ENCODE measurements at regions not wholly inside any gene's neighbourhood (a gene's known extent, or its start where the extent isn't known, plus 50 kb on each side); places are given as distances from the start of the nearest gene placed in this dataset.
A peak's percentile ranks its signal among the peaks of the same experiment; 100 is the strongest.

- Histone ChIP-seq H3K4me3 (ENCODE audit: low read depth, low read length) (no peak overlapping the region), H3K36me3 (ENCODE audit: control insufficient read depth, insufficient read depth, low read length) (no peaks in the 10 kb centered on the region), H3K27me3 (ENCODE audit: control insufficient read depth, insufficient read depth, low read length) (no peaks in the 10 kb centered on the region)
- no peak for DNase-seq (ENCODE audit: low read depth)
- TF ChIP-seq CTCF (IDR thresholded peaks at IDR 0.05; ENCODE audit: insufficient read depth, low read length, poor library complexity, severe bottlenecking): no peak
These were observed 609.9 kb upstream of the ACO1 start for GRCh38 chr9:31774571-31774970.

- H3K4me3 ChIP-seq (ENCODE audit: low read depth, low read length): no peak overlapping the region
- TF ChIP-seq CTCF (IDR thresholded peaks at IDR 0.05; ENCODE audit: insufficient read depth, low read length, poor library complexity, severe bottlenecking): no peak
- H3K36me3 ChIP-seq (ENCODE audit: control insufficient read depth, insufficient read depth, low read length): no peaks in the 10 kb centered on the region
- no peak for DNase-seq (ENCODE audit: low read depth)
- H3K27me3 ChIP-seq (ENCODE audit: control insufficient read depth, insufficient read depth, low read length): no peaks in the 10 kb centered on the region
These were observed 608.0 kb upstream of the ACO1 start for GRCh38 chr9:31776471-31776870.

- TF ChIP-seq CTCF (IDR thresholded peaks at IDR 0.05; ENCODE audit: insufficient read depth, low read length, poor library complexity, severe bottlenecking): no peak
- DNase-seq (ENCODE audit: low read depth): no peak
- no peaks in the 10 kb centered on the region for H3K27me3 ChIP-seq (ENCODE audit: control insufficient read depth, insufficient read depth, low read length)
- no peak overlapping the region for H3K4me3 ChIP-seq (ENCODE audit: low read depth, low read length)
- no peaks in the 10 kb centered on the region for H3K36me3 ChIP-seq (ENCODE audit: control insufficient read depth, insufficient read depth, low read length)
These were observed 601.0 kb upstream of the ACO1 start for GRCh38 chr9:31783491-31783890.

GRCh38 chr9:31790720-31791119, 593.7 kb upstream of the ACO1 start:
- DNase-seq (ENCODE audit: low read depth): no peak
- Histone ChIP-seq H3K4me3 (ENCODE audit: low read depth, low read length) (no peak overlapping the region), H3K36me3 (ENCODE audit: control insufficient read depth, insufficient read depth, low read length) (no peaks in the 10 kb centered on the region), H3K27me3 (ENCODE audit: control insufficient read depth, insufficient read depth, low read length) (no peaks in the 10 kb centered on the region)
- no peak for TF ChIP-seq CTCF (IDR thresholded peaks at IDR 0.05; ENCODE audit: insufficient read depth, low read length, poor library complexity, severe bottlenecking)

GRCh38 chr9:31799953-31800609, 584.4 kb upstream of the ACO1 start:
- TF ChIP-seq CTCF (IDR thresholded peaks at IDR 0.05; ENCODE audit: insufficient read depth, low read length, poor library complexity, severe bottlenecking): peak; percentile 59
- DNase-seq (ENCODE audit: low read depth): peak; percentile 4
- H3K27me3 ChIP-seq (ENCODE audit: control insufficient read depth, insufficient read depth, low read length): no peaks in the 10 kb centered on the region
- H3K36me3 ChIP-seq (ENCODE audit: control insufficient read depth, insufficient read depth, low read length): no peaks in the 10 kb centered on the region
- H3K4me3 ChIP-seq (ENCODE audit: low read depth, low read length): no peak overlapping the region

All from kidney epithelial cell (primary cell).